ENCODE measurements at regions not wholly inside any gene's neighbourhood (a gene's known extent, or its start where the extent isn't known, plus 50 kb on each side); places are given as distances from the start of the nearest gene placed in this dataset.

- no peaks in the 10 kb centered on the region for H3K9me3 Mint-ChIP-seq
- CTCF ChIA-PET: no interaction called here
- no peaks in the 10 kb centered on the region for H3K27me3 Mint-ChIP-seq (ENCODE audit: low read depth)
- DNase-seq (ENCODE audit: low spot score) (no peak), ATAC-seq (no peak)
- no peak overlapping the region for H3K27ac Mint-ChIP-seq
- no peaks in the 10 kb centered on the region for H3K4me1 Mint-ChIP-seq
- H3K4me3 Mint-ChIP-seq: no peak overlapping the region
- TF ChIP-seq GRHL2 (CRISPR knock-in tag; IDR thresholded peaks at IDR 0.05; ENCODE audit: insufficient replicate concordance, severe bottlenecking) (no peak), FOXP4 (CRISPR knock-in tag; IDR thresholded peaks at IDR 0.05) (no peak), OVOL2 (CRISPR knock-in tag; IDR thresholded peaks at IDR 0.05; ENCODE audit: borderline replicate concordance) (no peak), ATF3 (CRISPR knock-in tag; conservative IDR thresholded peaks at IDR 0.05) (no peak), ZBTB21 (CRISPR knock-in tag; IDR thresholded peaks at IDR 0.05; ENCODE audit: borderline replicate concordance) (no peak), ARID4B (CRISPR knock-in tag; IDR thresholded peaks at IDR 0.05; ENCODE audit: borderline replicate concordance) (no peak), ZNF512 (CRISPR knock-in tag; IDR thresholded peaks at IDR 0.05; ENCODE audit: borderline replicate concordance) (0 out of 2 replicates have a peak, but pooled peaks have one; percentile 52)
- no peaks in the 10 kb centered on the region for H3K36me3 Mint-ChIP-seq
- POLR2A ChIA-PET: interaction anchor here (0.6 kb wide), 1 partner anchor 733 kb away, joined by 3 read pairs; no protein-coding TSS in a partner anchor
Measured at GRCh38 chr5:163022582-163023128, 414.7 kb upstream of the CCNG1 start.

GRCh38 chr5:163023846-163024245 is 413.5 kb upstream of the CCNG1 start:
- Mint-ChIP-seq H3K9me3 (no peaks in the 10 kb centered on the region), H3K4me1 (no peaks in the 10 kb centered on the region), H3K36me3 (no peaks in the 10 kb centered on the region), H3K27ac (no peak overlapping the region), H3K27me3 (ENCODE audit: low read depth) (no peaks in the 10 kb centered on the region), H3K4me3 (no peak overlapping the region)
- ATAC-seq (no peak), DNase-seq (ENCODE audit: low spot score) (no peak)
- POLR2A ChIA-PET: no interaction called here
- TF ChIP-seq NR2C2 (CRISPR knock-in tag; IDR thresholded peaks at IDR 0.05): no peak
- no peak for TF ChIP-seq ZBTB43 (CRISPR knock-in tag; IDR thresholded peaks at IDR 0.05)
- no peak for TF ChIP-seq JUN (CRISPR knock-in tag; IDR thresholded peaks at IDR 0.05)
- CTCF ChIA-PET: no interaction called here

GRCh38 chr5:163024936-163025335 is 412.5 kb upstream of the CCNG1 start:
- Mint-ChIP-seq H3K27ac (no peak overlapping the region), H3K36me3 (no peaks in the 10 kb centered on the region), H3K4me1 (peaks cover 2% of the 10 kb centered on the region; the same call in 1 of the 2 replicates), H3K9me3 (peaks cover 3% of the 10 kb centered on the region; the same call in 1 of the 2 replicates), H3K27me3 (ENCODE audit: low read depth) (no peaks in the 10 kb centered on the region), H3K4me3 (no peak overlapping the region)
- ATAC-seq (no peak), DNase-seq (ENCODE audit: low spot score) (no peak)
- POLR2A ChIA-PET: no interaction called here
- CTCF ChIA-PET: no interaction called here
- TF ChIP-seq PRRX2 (CRISPR knock-in tag; IDR thresholded peaks at IDR 0.05) (no peak), ZNF512 (CRISPR knock-in tag; IDR thresholded peaks at IDR 0.05; ENCODE audit: borderline replicate concordance) (no peak), ZNF232 (CRISPR knock-in tag; IDR thresholded peaks at IDR 0.05) (no peak), ATF6 (CRISPR knock-in tag; IDR thresholded peaks at IDR 0.05) (no peak), SMAD4 (CRISPR knock-in tag; IDR thresholded peaks at IDR 0.05) (no peak)

Measured in WTC11 (cell line).